DND-41 (cell line): ENCODE measurements at regions not wholly inside any gene's neighbourhood (a gene's known extent, or its start where the extent isn't known, plus 50 kb on each side); places are given as distances from the start of the nearest gene placed in this dataset.
"Not testable (repeated sequence)": the region's sequence is repeated elsewhere in the genome, so short reads cannot be mapped to it uniquely, and the experiment has no call there.

Experiments
- ATAC-seq: fragments of 200-7000 bp; cut with Tn5 transposase; 3 replicates; pipeline ENCODE4 v1.9.1; 2021; ENCODE audit warnings: low read depth; ENCODE audit not compliant: insufficient read depth
- DNase-seq: peaks from one replicate; pipeline ENCODE4 v3.0.0-alpha.2; 2020
- H2AFZ ChIP-seq: 2 replicates; pipeline ENCODE4 v1.6.0; 2012; ENCODE audit warnings: low read depth, low read length
- H3K27ac ChIP-seq: 2 replicates; pipeline ENCODE4 v1.5.1; 2012; ENCODE audit warnings: low read length, inconsistent platforms
- H3K27me3 ChIP-seq: fragments of 200-600 bp; sonication (generic); 2 replicates; pipeline ENCODE4 v1.6.0; 2012; ENCODE audit warnings: low read length, mild to moderate bottlenecking, inconsistent platforms; ENCODE audit not compliant: insufficient read depth, poor library complexity
- H3K36me3 ChIP-seq: 2 replicates; pipeline ENCODE4 v1.5.1; 2012; ENCODE audit warnings: low read length, inconsistent platforms; ENCODE audit not compliant: insufficient read depth
- H3K4me1 ChIP-seq: 2 replicates; pipeline ENCODE4 v1.5.1; 2012; ENCODE audit warnings: mild to moderate bottlenecking, low read length; ENCODE audit not compliant: insufficient read depth
- H3K4me2 ChIP-seq: 2 replicates; pipeline ENCODE4 v1.6.0; 2012; ENCODE audit warnings: mild to moderate bottlenecking, moderate library complexity, low read length, inconsistent platforms; ENCODE audit not compliant: insufficient read depth
- H3K4me3 ChIP-seq, 2 experiments: fragments of 200-600 bp in 1 of 2; shearing (Covaris generic) in 1 of 2; 2 replicates each; pipeline ENCODE4 v1.5.1; 2012 to 2016; ENCODE audit warnings: inconsistent platforms in 2 of 2, low read length in 2 of 2, mild to moderate bottlenecking in 2 of 2, low read depth in 1 of 2, moderate library complexity in 1 of 2
- H3K79me2 ChIP-seq: 2 replicates; pipeline ENCODE4 v1.6.0; 2012; ENCODE audit warnings: low read length, inconsistent platforms; ENCODE audit not compliant: insufficient read depth
- H3K9ac ChIP-seq: 2 replicates; pipeline ENCODE4 v1.6.0; 2012; ENCODE audit warnings: low read depth, mild to moderate bottlenecking, inconsistent platforms, low read length, moderate library complexity
- H3K9me3 ChIP-seq: 2 replicates; pipeline ENCODE4 v1.5.1; 2012; ENCODE audit warnings: low read length, moderate library complexity, mild to moderate bottlenecking, inconsistent platforms; ENCODE audit not compliant: insufficient read depth, severe bottlenecking
- H4K20me1 ChIP-seq: 2 replicates; pipeline ENCODE4 v1.6.0; 2012; ENCODE audit warnings: low read length; ENCODE audit not compliant: insufficient read depth
- EZH2 ChIP-seq: IDR thresholded peaks from 3 replicates; pipeline ENCODE4 v1.6.1; 2012; ENCODE audit warnings: borderline replicate concordance, low read depth, mild to moderate bottlenecking, moderate library complexity, low read length, inconsistent platforms; ENCODE audit not compliant: severe bottlenecking
- TF ChIP-seq, protein P1 (sequence below): IDR thresholded peaks from 2 replicates; pipeline ENCODE4 v1.5.1; 2012; ENCODE audit warnings: borderline replicate concordance, low read length, moderate library complexity, mild to moderate bottlenecking; ENCODE audit not compliant: poor library complexity, severe bottlenecking; ENCODE audit errors: extremely low read depth

DNA sequence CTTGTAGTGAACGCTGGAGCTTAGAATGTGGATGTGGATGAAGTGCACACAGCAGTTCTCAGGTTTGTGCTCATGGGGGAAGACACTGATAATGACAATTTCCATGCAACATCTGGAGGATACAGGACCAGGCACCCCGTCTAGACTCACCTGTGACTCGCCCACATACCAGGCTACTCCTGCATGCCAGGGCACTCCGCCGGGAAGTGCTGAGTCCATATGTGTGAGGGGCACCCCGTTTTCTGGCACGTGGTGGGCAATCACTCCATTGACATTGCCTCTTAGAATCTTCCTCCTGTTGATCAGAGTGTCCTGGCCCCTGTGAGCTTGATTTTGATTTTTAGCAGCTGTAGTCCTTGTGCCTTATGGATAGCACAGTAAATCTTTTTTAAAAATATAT is 90.9 kb upstream of the LRPAP1 start:
- TF ChIP-seq EZH2: no peak
- TF ChIP-seq, protein P1, sequence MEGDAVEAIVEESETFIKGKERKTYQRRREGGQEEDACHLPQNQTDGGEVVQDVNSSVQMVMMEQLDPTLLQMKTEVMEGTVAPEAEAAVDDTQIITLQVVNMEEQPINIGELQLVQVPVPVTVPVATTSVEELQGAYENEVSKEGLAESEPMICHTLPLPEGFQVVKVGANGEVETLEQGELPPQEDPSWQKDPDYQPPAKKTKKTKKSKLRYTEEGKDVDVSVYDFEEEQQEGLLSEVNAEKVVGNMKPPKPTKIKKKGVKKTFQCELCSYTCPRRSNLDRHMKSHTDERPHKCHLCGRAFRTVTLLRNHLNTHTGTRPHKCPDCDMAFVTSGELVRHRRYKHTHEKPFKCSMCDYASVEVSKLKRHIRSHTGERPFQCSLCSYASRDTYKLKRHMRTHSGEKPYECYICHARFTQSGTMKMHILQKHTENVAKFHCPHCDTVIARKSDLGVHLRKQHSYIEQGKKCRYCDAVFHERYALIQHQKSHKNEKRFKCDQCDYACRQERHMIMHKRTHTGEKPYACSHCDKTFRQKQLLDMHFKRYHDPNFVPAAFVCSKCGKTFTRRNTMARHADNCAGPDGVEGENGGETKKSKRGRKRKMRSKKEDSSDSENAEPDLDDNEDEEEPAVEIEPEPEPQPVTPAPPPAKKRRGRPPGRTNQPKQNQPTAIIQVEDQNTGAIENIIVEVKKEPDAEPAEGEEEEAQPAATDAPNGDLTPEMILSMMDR: no peak
- no peak for ATAC-seq
- H3K9ac ChIP-seq: no peak overlapping the region
- no peaks in the 10 kb centered on the region for H3K9me3 ChIP-seq
- H3K27me3 ChIP-seq: no peaks in the 10 kb centered on the region
- H2AFZ ChIP-seq: no peak overlapping the region
- no peaks in the 10 kb centered on the region for H4K20me1 ChIP-seq
- DNase-seq: no peak
- H3K36me3 ChIP-seq: no peaks in the 10 kb centered on the region
- H3K4me3 ChIP-seq: no peak overlapping the region
- no peak overlapping the region for H3K27ac ChIP-seq
- no peak overlapping the region for H3K4me2 ChIP-seq
- H3K4me1 ChIP-seq: no peaks in the 10 kb centered on the region
- no peaks in the 10 kb centered on the region for H3K79me2 ChIP-seq

DNA sequence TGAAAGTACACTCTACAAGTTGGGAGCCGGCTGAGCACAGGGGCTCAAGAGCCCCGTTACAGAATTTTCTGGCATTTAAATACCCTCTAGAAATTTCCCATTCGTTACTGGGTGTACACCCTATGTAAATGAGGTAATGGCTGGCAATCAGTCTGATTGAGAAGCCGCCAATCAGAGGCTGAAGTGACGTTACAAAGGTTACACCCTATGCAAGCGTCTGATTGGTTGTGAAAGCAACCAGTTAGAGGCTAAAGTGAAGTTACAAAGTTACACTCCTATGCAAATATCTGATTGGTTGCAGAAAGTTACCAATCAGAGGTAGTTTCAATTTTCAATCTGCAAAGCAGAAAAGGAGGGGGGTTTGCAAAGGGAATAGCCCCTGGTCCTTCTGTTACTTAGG is 88.1 kb upstream of the LRPAP1 start:
- not testable (repeated sequence) for H3K4me1 ChIP-seq, H4K20me1 ChIP-seq, H3K4me3 ChIP-seq, H3K79me2 ChIP-seq, ATAC-seq, H2AFZ ChIP-seq, DNase-seq, H3K27ac ChIP-seq, H3K9ac ChIP-seq, H3K36me3 ChIP-seq, H3K27me3 ChIP-seq, H3K4me2 ChIP-seq, H3K9me3 ChIP-seq

DNA sequence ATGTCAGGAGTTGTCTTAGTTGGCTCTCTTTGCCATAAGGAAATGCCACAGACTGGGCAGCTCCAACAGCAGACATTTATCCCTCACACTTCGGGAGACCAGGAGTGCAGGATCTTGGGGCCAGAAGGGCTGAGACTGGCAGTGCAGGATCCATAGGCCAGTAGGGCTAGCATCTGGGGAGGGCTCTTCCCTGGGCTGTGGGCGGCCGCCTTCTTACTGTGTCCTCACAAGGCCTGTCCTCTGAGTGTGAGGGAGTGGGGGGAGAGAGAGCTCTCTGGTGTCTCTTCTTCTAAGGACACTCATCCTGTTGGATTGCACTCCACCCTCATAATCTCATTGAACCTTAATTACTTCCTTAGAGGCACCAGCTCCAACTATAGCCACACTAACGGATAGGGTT is 87.5 kb upstream of the LRPAP1 start:
- not testable (repeated sequence) for H4K20me1 ChIP-seq, H3K4me3 ChIP-seq, ATAC-seq, H2AFZ ChIP-seq, H3K27ac ChIP-seq, H3K9me3 ChIP-seq, H3K27me3 ChIP-seq, H3K36me3 ChIP-seq, H3K9ac ChIP-seq, DNase-seq, H3K4me2 ChIP-seq, H3K79me2 ChIP-seq, H3K4me1 ChIP-seq

GRCh38 chr4:3618341-3618740 is 86.1 kb upstream of the LRPAP1 start:
- not testable (repeated sequence) for H3K9me3 ChIP-seq, H3K4me1 ChIP-seq, H3K27me3 ChIP-seq, H3K9ac ChIP-seq, H3K79me2 ChIP-seq, H3K27ac ChIP-seq, H3K4me3 ChIP-seq, H3K4me2 ChIP-seq, H4K20me1 ChIP-seq, DNase-seq, ATAC-seq, H2AFZ ChIP-seq, H3K36me3 ChIP-seq

- Histone ChIP-seq H2AFZ (no peak overlapping the region), H3K36me3 (no peaks in the 10 kb centered on the region), H3K9me3 (peaks cover 5% of the 10 kb centered on the region), H3K4me3 (no peak overlapping the region), H3K9ac (no peak overlapping the region), H4K20me1 (no peaks in the 10 kb centered on the region), H3K27ac (no peak overlapping the region), H3K4me2 (no peak overlapping the region), H3K27me3 (no peaks in the 10 kb centered on the region), H3K79me2 (no peaks in the 10 kb centered on the region), H3K4me1 (no peaks in the 10 kb centered on the region)
- TF ChIP-seq, protein P1: no peak
- no peak for TF ChIP-seq EZH2
- DNase-seq: no peak
- no peak for ATAC-seq
These were observed 83.4 kb upstream of the LRPAP1 start for GRCh38 chr4:3615386-3616286.
